ENCODE measurements at regions not wholly inside any gene's neighbourhood (a gene's known extent, or its start where the extent isn't known, plus 50 kb on each side); places are given as distances from the start of the nearest gene placed in this dataset.

- Histone ChIP-seq H3F3A (ENCODE audit: insufficient read depth) (no peaks in the 10 kb centered on the region), H3K4me2 (ENCODE audit: unreplicated experiment) (no peak overlapping the region), H3K27me3 (replicated peaks; ENCODE audit: insufficient read depth) (no peaks in the 10 kb centered on the region), H2AFZ (no peak overlapping the region), H3K9me3 (ENCODE audit: low read depth) (no peaks in the 10 kb centered on the region), H3K79me2 (ENCODE audit: insufficient read depth) (no peaks in the 10 kb centered on the region), H3K4me1 (ENCODE audit: insufficient read depth) (no peaks in the 10 kb centered on the region), H3K27ac (no peak overlapping the region), H4K20me1 (ENCODE audit: insufficient read depth) (no peaks in the 10 kb centered on the region), H3K9me2 (ENCODE audit: insufficient read depth) (no peaks in the 10 kb centered on the region), H3K9ac (no peak overlapping the region), H3K36me3 (ENCODE audit: low read depth) (no peaks in the 10 kb centered on the region), H3K4me3 (no peak overlapping the region)
- TF ChIP-seq EZH2phosphoT487 (IDR thresholded peaks at IDR 0.05; ENCODE audit: insufficient read depth, low read depth) (no peak), EZH2 (IDR thresholded peaks at IDR 0.05; ENCODE audit: insufficient read depth, poor library complexity, severe bottlenecking) (no peak)
- DNase-seq = no peak
- in situ Hi-C loops (cut with MboI) = no loop called here
- WGBS, 2 experiments (ENCODE audit: low coverage in 1 of 2, low lambda C conversion rate in 2 of 2, missing lambda C conversion rate in 2 of 2) = 26 to 27% methylated on average over 1 of the region's 1 CpG
These were observed 128.9 kb upstream of the SOX5 start for GRCh38 chr12:24078318-24078765.

DNA sequence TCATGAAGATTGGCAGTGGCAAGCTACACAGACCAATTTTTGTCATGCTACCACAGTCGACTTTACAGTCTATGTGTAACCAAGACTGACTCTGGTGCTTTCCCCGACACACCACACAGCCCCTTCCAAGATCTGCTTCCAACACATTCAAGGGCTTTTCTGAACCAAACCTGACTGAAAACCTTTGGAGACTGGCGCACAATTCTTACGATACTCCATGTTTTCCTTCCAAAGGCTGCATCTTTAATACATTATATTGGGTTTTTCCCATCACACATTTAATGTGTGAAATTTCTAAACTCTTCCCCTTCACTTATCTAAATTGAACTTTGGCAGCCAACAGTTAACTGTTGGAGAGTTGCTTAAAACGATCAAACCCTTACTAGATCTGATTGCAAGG, 127.7 kb upstream of the SOX5 start:
- WGBS, 2 experiments (ENCODE audit: low coverage in 1 of 2, low lambda C conversion rate in 2 of 2, missing lambda C conversion rate in 2 of 2) = 41 to 49% methylated on average over 5 of the region's 5 CpGs
- no peak for TF ChIP-seq EZH2 (IDR thresholded peaks at IDR 0.05; ENCODE audit: insufficient read depth, poor library complexity, severe bottlenecking)
- TF ChIP-seq EZH2phosphoT487 (IDR thresholded peaks at IDR 0.05; ENCODE audit: insufficient read depth, low read depth) = no peak
- in situ Hi-C loops (cut with MboI) = no loop called here

DNA sequence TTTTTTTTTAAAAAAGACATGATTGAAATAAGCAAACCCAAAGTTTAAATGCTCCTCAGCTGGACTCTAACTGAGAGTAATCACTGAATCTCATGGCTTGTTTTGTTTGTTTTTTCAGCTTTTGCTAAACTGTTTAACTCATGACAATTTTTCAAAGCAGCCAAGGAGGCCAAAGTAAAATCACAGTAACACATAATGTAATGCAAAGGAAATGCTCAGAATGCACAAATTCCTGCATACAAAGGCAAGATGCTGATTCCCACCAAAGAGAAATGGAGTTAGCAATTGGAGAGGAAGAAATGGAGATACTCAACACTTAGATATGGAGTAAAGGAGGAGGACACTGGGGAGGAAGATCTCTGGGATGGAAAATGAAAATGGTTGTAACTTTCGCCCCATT, 126.2 kb upstream of the SOX5 start:
- H3K9ac ChIP-seq = no peak overlapping the region
- H3K9me2 ChIP-seq (ENCODE audit: insufficient read depth) = no peaks in the 10 kb centered on the region
- H3K4me2 ChIP-seq (ENCODE audit: unreplicated experiment) = no peak overlapping the region
- no peaks in the 10 kb centered on the region for H3K4me1 ChIP-seq (ENCODE audit: insufficient read depth)
- DNase-seq = no peak
- no peak overlapping the region for H2AFZ ChIP-seq
- H3F3A ChIP-seq (ENCODE audit: insufficient read depth) = no peaks in the 10 kb centered on the region
- H3K79me2 ChIP-seq (ENCODE audit: insufficient read depth) = no peaks in the 10 kb centered on the region
- no peaks in the 10 kb centered on the region for H3K27me3 ChIP-seq (replicated peaks; ENCODE audit: insufficient read depth)
- in situ Hi-C loops (cut with MboI) = no loop called here
- WGBS, 2 experiments (ENCODE audit: low coverage in 1 of 2, low lambda C conversion rate in 2 of 2, missing lambda C conversion rate in 2 of 2) = 24 to 33% methylated on average over 1 of the region's 1 CpG
- H3K9me3 ChIP-seq (ENCODE audit: low read depth) = no peaks in the 10 kb centered on the region
- no peaks in the 10 kb centered on the region for H4K20me1 ChIP-seq (ENCODE audit: insufficient read depth)
- no peaks in the 10 kb centered on the region for H3K36me3 ChIP-seq (ENCODE audit: low read depth)
- H3K4me3 ChIP-seq = no peak overlapping the region
- no peak overlapping the region for H3K27ac ChIP-seq
- TF ChIP-seq EZH2 (IDR thresholded peaks at IDR 0.05; ENCODE audit: insufficient read depth, poor library complexity, severe bottlenecking) (no peak), EZH2phosphoT487 (IDR thresholded peaks at IDR 0.05; ENCODE audit: insufficient read depth, low read depth) (no peak)

More for the DNA sequence above, 127.7 kb upstream of the SOX5 start:
- H2AFZ ChIP-seq = no peak overlapping the region
- no peaks in the 10 kb centered on the region for H3K9me2 ChIP-seq (ENCODE audit: insufficient read depth)
- no peak overlapping the region for H3K9ac ChIP-seq
- no peaks in the 10 kb centered on the region for H3K36me3 ChIP-seq (ENCODE audit: low read depth)
- no peak overlapping the region for H3K4me3 ChIP-seq
- H4K20me1 ChIP-seq (ENCODE audit: insufficient read depth) = no peaks in the 10 kb centered on the region
- H3K27me3 ChIP-seq (replicated peaks; ENCODE audit: insufficient read depth) = no peaks in the 10 kb centered on the region
- H3K4me1 ChIP-seq (ENCODE audit: insufficient read depth) = no peaks in the 10 kb centered on the region
- no peaks in the 10 kb centered on the region for H3F3A ChIP-seq (ENCODE audit: insufficient read depth)
- no peak for DNase-seq
- H3K4me2 ChIP-seq (ENCODE audit: unreplicated experiment) = no peak overlapping the region
- no peaks in the 10 kb centered on the region for H3K9me3 ChIP-seq (ENCODE audit: low read depth)
- H3K27ac ChIP-seq = no peak overlapping the region
- no peaks in the 10 kb centered on the region for H3K79me2 ChIP-seq (ENCODE audit: insufficient read depth)

DNA sequence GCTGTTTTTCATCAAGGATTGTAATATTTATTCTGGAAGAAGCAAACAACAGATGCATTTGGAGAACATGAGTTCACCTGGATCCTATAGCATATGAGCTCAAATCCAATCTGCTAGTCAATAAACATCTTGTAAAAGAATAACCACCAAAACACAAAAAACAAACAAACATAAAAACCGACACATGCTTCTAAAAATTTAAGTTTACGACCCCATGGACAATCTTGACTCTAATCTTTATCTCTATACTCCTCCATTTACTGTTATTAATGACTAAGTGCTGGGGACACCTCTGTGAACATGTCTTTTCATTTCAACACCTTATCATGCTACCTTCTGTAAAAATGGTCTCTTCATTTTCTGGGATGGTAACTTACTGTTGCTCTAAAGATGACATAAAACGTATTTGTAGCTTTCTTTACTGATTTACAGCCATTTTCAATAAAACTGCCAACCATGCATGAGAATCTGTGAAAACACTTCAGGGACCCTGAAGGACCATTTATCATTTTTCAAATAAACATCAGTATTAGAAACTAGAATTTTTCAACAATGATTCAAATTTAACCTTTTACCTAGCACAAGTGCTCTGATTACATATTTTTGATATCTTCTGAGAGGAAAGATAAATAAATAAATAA, 123.8 kb upstream of the SOX5 start:
- H3F3A ChIP-seq (ENCODE audit: insufficient read depth) = no peaks in the 10 kb centered on the region
- H3K27ac ChIP-seq = no peak overlapping the region
- no peak for TF ChIP-seq EZH2phosphoT487 (IDR thresholded peaks at IDR 0.05; ENCODE audit: insufficient read depth, low read depth)
- no peak for TF ChIP-seq EZH2 (IDR thresholded peaks at IDR 0.05; ENCODE audit: insufficient read depth, poor library complexity, severe bottlenecking)
- no peak overlapping the region for H3K4me3 ChIP-seq
- H3K9me2 ChIP-seq (ENCODE audit: insufficient read depth) = no peaks in the 10 kb centered on the region
- H2AFZ ChIP-seq = no peak overlapping the region
- no peaks in the 10 kb centered on the region for H4K20me1 ChIP-seq (ENCODE audit: insufficient read depth)
- no peaks in the 10 kb centered on the region for H3K79me2 ChIP-seq (ENCODE audit: insufficient read depth)
- no peaks in the 10 kb centered on the region for H3K4me1 ChIP-seq (ENCODE audit: insufficient read depth)
- H3K4me2 ChIP-seq (ENCODE audit: unreplicated experiment) = no peak overlapping the region
- 21 to 23% methylated on average over 3 of the region's 3 CpGs for WGBS, 2 experiments (ENCODE audit: low coverage in 1 of 2, low lambda C conversion rate in 2 of 2, missing lambda C conversion rate in 2 of 2)
- H3K9ac ChIP-seq = no peak overlapping the region
- in situ Hi-C loops (cut with MboI) = no loop called here
- no peak for DNase-seq
- no peaks in the 10 kb centered on the region for H3K36me3 ChIP-seq (ENCODE audit: low read depth)
- no peaks in the 10 kb centered on the region for H3K9me3 ChIP-seq (ENCODE audit: low read depth)
- H3K27me3 ChIP-seq (replicated peaks; ENCODE audit: insufficient read depth) = no peaks in the 10 kb centered on the region
